GM21786 (cell line): ENCODE measurements at regions not wholly inside any gene's neighbourhood (a gene's known extent, or its start where the extent isn't known, plus 50 kb on each side); places are given as distances from the start of the nearest gene placed in this dataset.

Experiments
- ATAC-seq: cut with Tn5 transposase; IDR thresholded peaks from one replicate; pipeline ENCODE4 v1.9.1; 2021; ENCODE audit not compliant: unreplicated experiment

DNA sequence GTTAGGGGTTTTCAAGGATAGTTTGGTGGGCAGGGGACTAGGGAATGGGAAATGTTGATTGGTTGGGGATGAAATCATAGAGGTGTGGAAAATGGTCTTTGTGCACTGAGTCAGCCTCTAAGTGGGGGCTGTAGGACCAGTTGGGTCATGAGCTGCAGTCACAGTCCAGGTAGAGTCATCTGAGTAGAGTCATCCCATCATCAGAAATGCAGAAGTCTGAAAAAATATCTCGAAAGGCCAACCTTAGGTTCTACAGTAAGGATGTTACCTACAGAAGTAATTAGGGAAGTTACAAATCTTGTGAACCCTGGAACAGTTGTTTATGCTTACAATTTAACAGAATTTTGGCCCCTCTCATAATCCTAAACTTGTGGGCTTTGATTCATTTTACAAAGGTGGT is 63.4 kb upstream of the AP1S2 start:
- ATAC-seq: no peak

DNA sequence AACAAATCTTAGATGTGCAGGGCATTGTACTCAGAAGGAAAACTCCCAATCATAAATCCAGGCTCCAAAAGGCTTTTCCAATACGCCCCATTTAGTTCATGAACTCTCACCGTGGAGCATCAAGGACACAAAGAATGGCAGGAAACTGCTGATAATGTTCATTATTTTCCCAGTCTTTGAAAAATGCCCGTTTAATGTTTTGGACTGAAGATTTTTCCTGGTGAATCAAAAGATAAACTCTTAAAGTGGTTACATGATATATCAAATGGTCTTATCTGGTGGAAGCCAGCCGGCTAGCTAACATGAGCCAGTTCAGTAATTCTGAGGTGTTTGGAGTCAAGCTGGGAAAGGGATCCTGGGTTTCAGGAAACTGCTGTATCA is 62.1 kb upstream of the AP1S2 start:
- no peak for ATAC-seq

DNA sequence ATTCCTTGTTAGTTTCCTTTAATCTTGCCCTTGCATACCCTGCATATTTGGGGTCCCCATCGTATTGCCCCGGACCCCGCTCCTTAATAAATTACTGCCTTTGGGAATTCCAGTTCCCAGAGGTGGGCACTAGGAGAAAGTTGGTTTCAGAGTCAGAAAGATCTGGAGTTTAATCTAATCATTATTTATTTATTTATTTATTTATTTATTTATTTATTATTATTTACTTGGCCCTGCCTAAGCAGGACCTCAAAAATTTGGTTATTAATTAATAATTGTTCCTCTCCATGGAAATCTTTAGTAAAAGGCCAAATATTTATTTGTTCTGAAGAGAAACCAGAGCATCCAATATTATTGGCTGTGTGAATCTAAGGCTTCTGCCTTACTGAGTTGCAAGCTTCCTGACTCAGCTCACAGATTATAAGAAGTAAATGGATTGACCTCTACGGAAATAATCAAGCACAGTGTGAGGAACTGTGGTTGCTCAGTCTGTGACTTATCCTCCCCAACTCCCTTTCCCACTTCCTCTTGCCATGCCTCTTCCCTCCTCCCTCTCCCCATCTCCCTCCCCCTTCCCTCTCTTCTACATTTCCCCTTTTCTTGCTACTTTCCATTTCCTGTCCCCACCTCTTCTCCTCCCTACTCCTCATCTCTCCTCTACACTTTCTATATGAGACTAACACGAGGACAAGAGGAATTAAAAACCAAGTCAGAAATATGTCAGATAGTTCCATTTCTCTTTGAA is 61.5 kb upstream of the AP1S2 start:
- ATAC-seq: no peak

- no peak for ATAC-seq
Measured at GRCh38 chrX:15914486-15914885, 59.9 kb upstream of the AP1S2 start.

DNA sequence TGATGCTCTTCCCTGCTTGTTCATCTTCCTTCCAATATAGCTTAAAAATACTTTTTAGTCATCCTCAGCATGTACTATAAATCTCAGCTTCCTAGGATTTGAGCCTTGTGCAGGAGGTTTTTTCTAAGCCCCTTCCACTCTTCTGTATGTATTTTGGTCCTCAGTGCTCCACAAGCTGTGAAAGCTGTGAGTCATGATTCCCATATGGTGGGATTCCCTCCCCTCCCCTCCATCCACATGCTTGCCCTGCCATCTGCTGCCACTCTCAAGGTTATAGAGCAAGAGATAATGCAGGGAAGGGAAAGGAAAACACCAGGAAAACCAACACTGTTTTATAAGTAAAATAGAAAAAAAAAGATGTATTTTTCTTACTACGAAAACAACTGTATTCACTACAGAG is 58.5 kb upstream of the AP1S2 start:
- no peak for ATAC-seq

DNA sequence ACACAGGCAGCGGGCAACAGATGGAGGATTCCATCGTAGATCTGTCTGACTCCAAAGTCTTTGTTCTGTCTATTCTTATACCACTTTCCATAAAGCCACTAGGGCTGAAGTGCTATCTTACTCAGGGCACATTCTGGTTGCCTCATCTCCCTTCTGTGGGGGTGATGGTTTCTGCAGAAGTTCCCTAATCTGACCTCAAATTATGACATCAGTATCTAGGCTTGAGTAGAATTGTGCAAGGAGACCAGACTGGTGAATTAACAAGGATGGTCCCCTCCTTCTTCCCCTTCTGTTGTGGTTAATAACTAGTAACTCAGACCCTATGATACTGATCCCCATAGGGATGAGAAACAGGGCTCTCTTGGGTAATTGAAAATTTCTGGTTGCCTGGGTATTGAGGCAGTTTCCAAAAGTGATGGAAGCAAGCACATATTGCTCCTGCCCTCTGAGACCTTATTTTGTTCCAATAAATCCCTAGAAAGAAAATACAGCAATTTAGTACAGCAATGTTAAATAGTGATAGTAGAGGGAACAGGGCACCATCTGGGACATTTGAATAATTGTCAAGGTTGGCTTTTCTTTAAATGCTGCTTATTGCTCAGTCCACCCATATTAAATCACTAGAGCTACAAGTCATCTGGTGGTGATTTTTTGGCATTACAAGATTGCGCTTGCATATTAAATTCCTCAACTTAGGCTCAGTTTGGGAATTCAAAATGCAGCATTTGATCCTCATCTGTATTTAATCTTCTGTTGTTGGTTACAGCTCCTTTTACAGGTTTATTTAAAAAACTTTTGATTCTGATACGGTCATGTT is 57.3 kb upstream of the AP1S2 start:
- no peak for ATAC-seq

DNA sequence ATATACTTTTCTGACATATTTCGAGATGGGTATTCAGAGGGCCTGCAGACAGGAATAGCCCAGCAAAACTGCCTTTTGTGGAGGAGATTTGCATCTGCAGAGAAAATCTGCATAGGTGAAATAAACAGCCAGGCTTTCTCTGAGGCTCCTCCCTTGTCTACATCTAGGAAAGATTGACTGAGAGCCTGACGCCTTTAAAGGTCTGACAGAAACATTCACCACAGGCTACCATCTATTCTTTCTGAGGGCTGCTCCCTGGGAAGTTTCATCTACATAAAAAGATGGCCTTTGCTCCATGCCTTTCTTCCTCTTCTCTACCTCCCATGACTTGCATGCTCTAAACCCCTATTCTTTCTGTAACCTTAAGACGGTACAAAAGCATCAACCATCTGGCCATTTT is 55.0 kb upstream of the AP1S2 start:
- ATAC-seq: no peak

GRCh38 chrX:15908603-15909290 is 54.1 kb upstream of the AP1S2 start:
- ATAC-seq: no peak

GRCh38 chrX:15906041-15906943 is 51.7 kb upstream of the AP1S2 start:
- ATAC-seq: no peak
